ENCODE measurements at regions not wholly inside any gene's neighbourhood (a gene's known extent, or its start where the extent isn't known, plus 50 kb on each side); places are given as distances from the start of the nearest gene placed in this dataset.

- no peak for FAIRE-seq
These were observed 597.3 kb downstream of the PRELID2 start for GRCh38 chr5:145237843-145238242.

- no peak for FAIRE-seq
These were observed 598.2 kb downstream of the PRELID2 start for GRCh38 chr5:145236983-145237382.

GRCh38 chr5:145236127-145236526 lies 599.0 kb downstream of the PRELID2 start:
- FAIRE-seq: no peak

GRCh38 chr5:145233461-145233860 lies 601.7 kb downstream of the PRELID2 start:
- FAIRE-seq: no peak

- FAIRE-seq: no peak
These were observed 604.4 kb downstream of the PRELID2 start for GRCh38 chr5:145230781-145231180.

- no peak for FAIRE-seq
These were observed 606.6 kb downstream of the PRELID2 start for GRCh38 chr5:145228564-145228963.

- FAIRE-seq: no peak
These were observed 607.3 kb downstream of the PRELID2 start for GRCh38 chr5:145227881-145228280.

- no peak for FAIRE-seq
These were observed 608.4 kb downstream of the PRELID2 start for GRCh38 chr5:145226726-145227125.

- no peak for FAIRE-seq
These were observed 609.6 kb downstream of the PRELID2 start for GRCh38 chr5:145225529-145225928.

- no peak for FAIRE-seq
These were observed 611.6 kb downstream of the PRELID2 start for GRCh38 chr5:145223582-145223981.

- FAIRE-seq: no peak
These were observed 612.5 kb downstream of the PRELID2 start for GRCh38 chr5:145222622-145223021.

- no peak for FAIRE-seq
These were observed 613.7 kb downstream of the PRELID2 start for GRCh38 chr5:145221416-145221815.

- FAIRE-seq: no peak
These were observed 614.7 kb downstream of the PRELID2 start for GRCh38 chr5:145220481-145220880.

GRCh38 chr5:145218982-145219381 lies 616.2 kb downstream of the PRELID2 start:
- no peak for FAIRE-seq

GRCh38 chr5:145218019-145218418 lies 617.1 kb downstream of the PRELID2 start:
- no peak for FAIRE-seq

- no peak for FAIRE-seq
These were observed 625.1 kb downstream of the PRELID2 start for GRCh38 chr5:145210020-145210419.

- FAIRE-seq: no peak
These were observed 629.6 kb downstream of the PRELID2 start for GRCh38 chr5:145205546-145205945.

- no peak for FAIRE-seq
These were observed 630.4 kb downstream of the PRELID2 start for GRCh38 chr5:145204743-145205142.

GRCh38 chr5:145203193-145203592 lies 631.9 kb downstream of the PRELID2 start:
- no peak for FAIRE-seq

GRCh38 chr5:145198525-145199260 lies 636.4 kb downstream of the PRELID2 start:
- no peak for FAIRE-seq

GRCh38 chr5:145189746-145190145 lies 645.4 kb downstream of the PRELID2 start:
- no peak for FAIRE-seq

- no peak for FAIRE-seq
These were observed 654.8 kb downstream of the PRELID2 start for GRCh38 chr5:145180371-145180770.

- no peak for FAIRE-seq
These were observed 656.3 kb downstream of the PRELID2 start for GRCh38 chr5:145178641-145179523.

GRCh38 chr5:145176041-145176440 lies 659.1 kb downstream of the PRELID2 start:
- FAIRE-seq: no peak
